ENCODE measurements at regions not wholly inside any gene's neighbourhood (a gene's known extent, or its start where the extent isn't known, plus 50 kb on each side); places are given as distances from the start of the nearest gene placed in this dataset.

DNA sequence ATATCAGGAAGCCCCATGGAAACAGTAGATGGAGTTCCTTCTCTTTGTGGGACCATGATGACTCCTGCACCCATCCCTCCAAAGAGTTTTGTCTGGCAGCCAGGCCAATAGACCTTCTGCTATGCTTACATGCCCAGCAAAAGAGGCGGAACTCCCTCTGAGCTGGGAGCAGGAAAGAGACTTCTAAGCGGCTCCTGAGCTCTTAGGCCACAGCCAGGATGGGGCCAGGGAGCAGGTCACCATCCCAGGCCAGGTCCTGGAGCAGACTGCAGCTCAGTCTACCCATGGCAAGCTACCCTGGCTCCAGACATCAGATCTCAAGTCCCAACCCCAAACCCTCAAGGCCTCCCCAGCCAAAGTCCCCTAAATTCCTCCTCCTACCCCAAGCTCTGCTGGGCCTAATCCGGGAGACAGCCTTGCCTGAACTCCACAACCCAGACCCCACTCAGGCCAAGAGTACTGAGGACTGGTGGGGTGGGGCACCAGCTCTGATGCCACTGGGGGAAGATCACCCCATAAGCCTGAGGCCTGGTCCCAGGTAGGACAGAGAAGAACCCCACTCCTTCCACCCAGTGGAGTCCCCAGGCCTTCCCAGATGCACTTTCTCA, 387.9 kb downstream of the MATN1 start:
- H3K4me3 ChIP-seq (ENCODE audit: low read depth, low read length) = no peak overlapping the region
- TF ChIP-seq, protein P1, sequence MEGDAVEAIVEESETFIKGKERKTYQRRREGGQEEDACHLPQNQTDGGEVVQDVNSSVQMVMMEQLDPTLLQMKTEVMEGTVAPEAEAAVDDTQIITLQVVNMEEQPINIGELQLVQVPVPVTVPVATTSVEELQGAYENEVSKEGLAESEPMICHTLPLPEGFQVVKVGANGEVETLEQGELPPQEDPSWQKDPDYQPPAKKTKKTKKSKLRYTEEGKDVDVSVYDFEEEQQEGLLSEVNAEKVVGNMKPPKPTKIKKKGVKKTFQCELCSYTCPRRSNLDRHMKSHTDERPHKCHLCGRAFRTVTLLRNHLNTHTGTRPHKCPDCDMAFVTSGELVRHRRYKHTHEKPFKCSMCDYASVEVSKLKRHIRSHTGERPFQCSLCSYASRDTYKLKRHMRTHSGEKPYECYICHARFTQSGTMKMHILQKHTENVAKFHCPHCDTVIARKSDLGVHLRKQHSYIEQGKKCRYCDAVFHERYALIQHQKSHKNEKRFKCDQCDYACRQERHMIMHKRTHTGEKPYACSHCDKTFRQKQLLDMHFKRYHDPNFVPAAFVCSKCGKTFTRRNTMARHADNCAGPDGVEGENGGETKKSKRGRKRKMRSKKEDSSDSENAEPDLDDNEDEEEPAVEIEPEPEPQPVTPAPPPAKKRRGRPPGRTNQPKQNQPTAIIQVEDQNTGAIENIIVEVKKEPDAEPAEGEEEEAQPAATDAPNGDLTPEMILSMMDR (IDR thresholded peaks at IDR 0.05; ENCODE audit: low read depth, low read length, missing control alignments) = no peak
- DNase-seq (ENCODE audit: low read depth) = no peak

DNA sequence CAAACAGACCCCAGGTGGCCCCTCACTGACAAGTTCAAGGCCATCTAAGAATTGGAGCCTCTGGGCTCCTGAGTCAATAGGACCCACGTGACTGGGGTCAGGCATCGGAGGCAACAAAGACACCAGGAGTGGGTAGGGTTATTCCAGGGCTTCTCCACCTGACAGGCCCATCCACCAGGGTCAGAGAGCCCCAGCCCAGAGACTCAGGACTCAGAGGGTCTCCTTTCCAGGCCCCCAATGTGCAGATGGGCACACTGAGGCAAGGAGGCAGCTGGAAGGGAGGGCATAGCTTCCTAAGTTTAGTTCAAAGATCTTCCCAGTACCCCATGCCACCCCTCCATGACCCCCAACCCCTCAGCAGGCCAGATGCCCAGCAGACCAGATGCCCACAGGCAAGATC, 388.6 kb downstream of the MATN1 start:
- TF ChIP-seq, protein P1 (IDR thresholded peaks at IDR 0.05; ENCODE audit: low read depth, low read length, missing control alignments) = no peak
- no peak overlapping the region for H3K4me3 ChIP-seq (ENCODE audit: low read depth, low read length)

DNA sequence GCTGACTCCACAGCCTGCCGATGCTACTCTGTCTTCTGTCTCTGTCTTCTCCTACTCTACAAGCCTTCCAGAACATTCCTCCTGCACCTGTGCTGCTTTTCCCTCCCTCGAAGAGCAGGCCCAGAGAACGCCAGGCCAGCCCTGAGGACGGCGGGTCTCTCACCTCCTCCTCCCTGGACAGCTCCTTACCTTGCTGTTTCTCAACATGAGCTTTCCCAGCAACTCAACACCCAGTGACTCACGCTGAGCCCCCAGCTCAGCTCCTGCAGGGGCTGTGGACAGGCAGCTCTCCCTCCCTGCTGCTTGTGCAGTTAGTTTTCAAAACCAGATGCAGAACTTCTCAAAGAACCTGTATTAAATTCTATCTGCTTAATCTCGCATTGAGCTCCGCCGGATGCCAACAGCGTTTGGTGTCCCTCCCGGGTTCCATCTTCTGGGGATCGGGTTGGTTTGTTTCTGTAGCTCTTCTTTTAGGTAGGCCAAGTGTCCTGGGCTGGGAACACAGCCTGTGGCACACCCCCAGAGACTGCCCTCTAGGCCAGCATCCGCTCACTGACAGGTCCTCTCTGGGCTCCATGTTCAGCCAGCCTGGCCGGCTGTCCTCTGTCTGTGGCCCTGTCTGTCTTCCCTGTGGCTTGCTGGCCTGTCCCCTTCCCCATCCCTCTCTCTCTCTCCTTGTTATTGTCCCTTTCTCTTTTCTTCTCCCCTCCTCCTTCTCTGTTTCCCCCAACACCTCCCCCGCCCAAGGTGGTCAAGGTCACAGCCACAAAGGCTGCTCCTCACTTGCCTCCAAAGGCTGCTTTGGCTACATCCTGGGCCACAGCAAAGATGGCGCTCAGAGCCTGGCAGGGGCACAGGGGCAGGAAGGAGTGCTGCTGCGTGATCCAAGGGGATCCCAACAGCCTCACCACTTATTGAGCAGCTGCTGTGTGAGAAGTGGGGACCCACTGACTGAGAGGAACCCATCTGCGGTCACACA, 391.0 kb downstream of the MATN1 start:
- no peak overlapping the region for H3K4me3 ChIP-seq (ENCODE audit: low read depth, low read length)
- TF ChIP-seq, protein P1 (IDR thresholded peaks at IDR 0.05; ENCODE audit: low read depth, low read length, missing control alignments) = no peak
- DNase-seq (ENCODE audit: low read depth) = no peak

More for the DNA sequence above, 388.6 kb downstream of the MATN1 start:
- DNase-seq (ENCODE audit: low read depth) = no peak

DNA sequence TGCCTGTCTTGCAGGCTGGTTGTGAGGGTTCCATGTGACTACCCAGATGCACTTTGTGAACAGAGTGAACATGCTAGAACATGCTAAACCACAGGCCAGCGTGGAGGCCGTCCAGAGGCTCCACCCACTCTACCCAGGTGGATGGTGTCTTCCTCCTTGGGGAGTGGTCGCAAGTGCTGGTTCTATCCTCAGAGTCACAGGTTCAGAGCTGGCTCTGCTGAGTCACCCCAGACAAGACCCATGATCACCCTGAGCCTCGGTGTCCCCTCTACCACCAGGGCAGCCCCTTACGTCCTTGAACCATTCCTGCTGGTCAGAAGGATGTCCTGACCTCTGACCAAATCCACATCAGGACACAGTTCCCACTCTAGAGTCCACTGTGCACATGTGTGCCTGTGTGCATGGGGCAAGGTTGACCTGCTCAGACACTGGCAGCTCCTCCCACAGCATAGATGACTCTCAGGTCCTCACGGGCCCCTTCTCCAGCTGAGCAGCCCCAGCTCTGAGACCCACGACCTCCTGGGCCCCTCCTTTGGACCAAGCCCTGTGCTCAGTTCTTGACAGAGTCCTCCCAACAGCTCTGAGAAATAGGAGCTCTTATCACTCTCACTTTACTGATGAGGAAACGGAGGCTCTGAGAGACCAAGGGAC, 391.8 kb downstream of the MATN1 start:
- no peak for DNase-seq (ENCODE audit: low read depth)
- no peak overlapping the region for H3K4me3 ChIP-seq (ENCODE audit: low read depth, low read length)
- TF ChIP-seq, protein P1 (IDR thresholded peaks at IDR 0.05; ENCODE audit: low read depth, low read length, missing control alignments) = no peak

DNA sequence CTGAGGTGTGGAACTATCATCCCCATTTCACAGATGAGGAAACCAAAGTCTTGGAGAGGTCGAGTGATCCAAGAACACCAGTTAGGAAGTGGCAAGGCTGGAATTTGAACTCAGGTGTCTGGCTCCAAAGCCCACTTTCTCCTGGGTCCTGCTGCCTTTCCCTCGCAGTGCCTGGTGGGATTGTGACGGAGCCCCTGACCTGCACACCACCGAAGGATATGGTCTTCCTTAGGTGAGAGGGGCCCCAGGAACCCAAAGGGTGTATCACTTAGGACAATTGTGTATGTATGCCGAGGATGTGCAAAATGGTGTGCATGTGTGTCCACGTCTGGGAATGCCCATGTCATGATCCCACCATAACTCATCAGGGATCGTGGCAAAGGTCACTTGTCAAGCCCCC, 392.7 kb downstream of the MATN1 start:
- DNase-seq (ENCODE audit: low read depth) = no peak
- TF ChIP-seq, protein P1 (IDR thresholded peaks at IDR 0.05; ENCODE audit: low read depth, low read length, missing control alignments) = no peak
- H3K4me3 ChIP-seq (ENCODE audit: low read depth, low read length) = no peak overlapping the region

DNA sequence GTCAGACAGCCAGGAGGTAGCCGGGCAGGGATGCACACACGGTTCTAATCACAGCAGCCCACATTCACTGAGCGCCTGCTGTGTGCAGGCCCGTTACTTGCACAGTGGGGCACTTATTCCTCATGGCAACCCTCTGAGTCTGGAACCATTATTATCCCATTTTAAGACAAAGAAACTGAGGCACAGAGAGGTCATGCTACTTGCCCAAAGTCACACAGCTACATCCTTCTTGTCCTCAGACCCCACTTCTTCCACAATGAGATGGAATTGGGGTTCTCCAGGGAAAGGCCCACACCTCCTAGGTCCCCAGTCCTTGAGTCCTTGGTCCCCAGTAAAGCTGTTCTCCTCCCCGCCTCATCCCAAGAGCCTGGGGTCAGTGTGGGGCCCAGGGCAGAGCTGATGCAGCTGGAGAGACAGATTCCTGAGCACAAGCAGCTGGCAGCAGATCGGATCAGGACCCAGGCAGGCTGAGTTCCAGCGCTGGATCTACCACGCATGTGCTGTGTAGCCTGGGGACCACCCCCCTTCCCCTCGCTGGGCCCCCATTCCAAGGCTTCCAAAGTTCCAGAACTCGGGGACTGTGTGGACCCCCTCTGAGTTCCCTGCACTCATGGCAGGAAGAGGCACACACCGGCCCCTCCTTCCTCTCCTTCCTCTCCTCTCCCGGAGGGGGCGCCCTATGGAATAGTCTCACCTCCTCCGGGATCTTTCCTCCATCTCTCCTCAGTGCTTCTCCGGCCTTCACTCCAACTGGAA, 393.4 kb downstream of the MATN1 start:
- no peak overlapping the region for H3K4me3 ChIP-seq (ENCODE audit: low read depth, low read length)
- TF ChIP-seq, protein P1 (IDR thresholded peaks at IDR 0.05; ENCODE audit: low read depth, low read length, missing control alignments) = no peak
- DNase-seq (ENCODE audit: low read depth) = no peak
